ENCODE measurements at regions not wholly inside any gene's neighbourhood (a gene's known extent, or its start where the extent isn't known, plus 50 kb on each side); places are given as distances from the start of the nearest gene placed in this dataset.

DNA sequence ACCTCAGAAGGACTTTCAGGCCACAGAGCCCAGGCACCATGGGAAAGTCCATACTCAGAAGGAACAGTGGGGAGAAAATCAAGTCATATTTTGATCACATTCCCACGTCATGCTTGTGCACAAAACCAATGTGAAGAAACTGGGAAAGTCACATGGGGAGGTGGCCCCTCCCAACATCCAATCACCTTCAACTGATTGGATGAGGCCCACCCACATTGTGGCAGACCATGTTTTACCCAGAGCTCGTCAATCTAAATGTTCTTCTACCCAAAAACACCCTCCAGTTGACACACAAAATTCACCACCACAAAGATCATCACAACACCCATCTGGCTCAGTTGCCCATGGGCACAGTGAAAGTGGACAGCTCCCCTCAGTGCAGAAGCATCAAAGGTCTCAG, 248.2 kb upstream of the IGF1R start:
- TF ChIP-seq, protein P1, sequence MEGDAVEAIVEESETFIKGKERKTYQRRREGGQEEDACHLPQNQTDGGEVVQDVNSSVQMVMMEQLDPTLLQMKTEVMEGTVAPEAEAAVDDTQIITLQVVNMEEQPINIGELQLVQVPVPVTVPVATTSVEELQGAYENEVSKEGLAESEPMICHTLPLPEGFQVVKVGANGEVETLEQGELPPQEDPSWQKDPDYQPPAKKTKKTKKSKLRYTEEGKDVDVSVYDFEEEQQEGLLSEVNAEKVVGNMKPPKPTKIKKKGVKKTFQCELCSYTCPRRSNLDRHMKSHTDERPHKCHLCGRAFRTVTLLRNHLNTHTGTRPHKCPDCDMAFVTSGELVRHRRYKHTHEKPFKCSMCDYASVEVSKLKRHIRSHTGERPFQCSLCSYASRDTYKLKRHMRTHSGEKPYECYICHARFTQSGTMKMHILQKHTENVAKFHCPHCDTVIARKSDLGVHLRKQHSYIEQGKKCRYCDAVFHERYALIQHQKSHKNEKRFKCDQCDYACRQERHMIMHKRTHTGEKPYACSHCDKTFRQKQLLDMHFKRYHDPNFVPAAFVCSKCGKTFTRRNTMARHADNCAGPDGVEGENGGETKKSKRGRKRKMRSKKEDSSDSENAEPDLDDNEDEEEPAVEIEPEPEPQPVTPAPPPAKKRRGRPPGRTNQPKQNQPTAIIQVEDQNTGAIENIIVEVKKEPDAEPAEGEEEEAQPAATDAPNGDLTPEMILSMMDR (conservative IDR thresholded peaks at IDR 0.05 in 1 of 2, IDR thresholded peaks at IDR 0.05 in 1 of 2; ENCODE audit: low read depth in 1 of 2, low read length in 2 of 2): no peak
- no peak for TF ChIP-seq EZH2 (IDR thresholded peaks at IDR 0.05; ENCODE audit: low read length, missing control alignments)
